DMS114 treated with DMSO at 0.1 percent for 48 hours (cell line): ENCODE measurements at regions not wholly inside any gene's neighbourhood (a gene's known extent, or its start where the extent isn't known, plus 50 kb on each side); places are given as distances from the start of the nearest gene placed in this dataset.
A peak's percentile ranks its signal among the peaks of the same experiment; 100 is the strongest.
"Not testable (repeated sequence)": the region's sequence is repeated elsewhere in the genome, so short reads cannot be mapped to it uniquely, and the experiment has no call there.

ENCODE experiments used
- DNase-seq: peaks from one replicate; lab custom pipeline; 2025; ENCODE audit not compliant: unreplicated experiment; lab: John Stamatoyannopoulos, UW

DNA sequence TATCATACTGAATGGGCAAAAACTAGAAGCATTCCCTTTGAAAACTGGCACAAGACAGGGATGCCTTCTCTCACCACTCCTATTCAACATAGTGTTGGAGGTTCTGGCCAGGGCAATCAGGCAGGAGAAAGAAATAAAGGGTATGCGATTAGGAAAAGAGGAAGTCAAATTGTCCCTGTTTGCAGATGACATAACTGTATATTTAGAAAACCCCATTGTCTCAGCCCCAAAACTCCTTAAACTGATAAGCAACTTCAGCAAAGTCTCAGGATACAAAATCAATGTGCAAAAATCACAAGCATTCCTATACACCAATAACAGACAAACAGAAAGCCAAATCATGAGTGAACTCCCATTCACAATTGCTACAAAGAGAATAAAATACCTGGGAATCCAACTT, 52.5 kb upstream of the CCDC71L start:
- not testable (repeated sequence) for DNase-seq

DNA sequence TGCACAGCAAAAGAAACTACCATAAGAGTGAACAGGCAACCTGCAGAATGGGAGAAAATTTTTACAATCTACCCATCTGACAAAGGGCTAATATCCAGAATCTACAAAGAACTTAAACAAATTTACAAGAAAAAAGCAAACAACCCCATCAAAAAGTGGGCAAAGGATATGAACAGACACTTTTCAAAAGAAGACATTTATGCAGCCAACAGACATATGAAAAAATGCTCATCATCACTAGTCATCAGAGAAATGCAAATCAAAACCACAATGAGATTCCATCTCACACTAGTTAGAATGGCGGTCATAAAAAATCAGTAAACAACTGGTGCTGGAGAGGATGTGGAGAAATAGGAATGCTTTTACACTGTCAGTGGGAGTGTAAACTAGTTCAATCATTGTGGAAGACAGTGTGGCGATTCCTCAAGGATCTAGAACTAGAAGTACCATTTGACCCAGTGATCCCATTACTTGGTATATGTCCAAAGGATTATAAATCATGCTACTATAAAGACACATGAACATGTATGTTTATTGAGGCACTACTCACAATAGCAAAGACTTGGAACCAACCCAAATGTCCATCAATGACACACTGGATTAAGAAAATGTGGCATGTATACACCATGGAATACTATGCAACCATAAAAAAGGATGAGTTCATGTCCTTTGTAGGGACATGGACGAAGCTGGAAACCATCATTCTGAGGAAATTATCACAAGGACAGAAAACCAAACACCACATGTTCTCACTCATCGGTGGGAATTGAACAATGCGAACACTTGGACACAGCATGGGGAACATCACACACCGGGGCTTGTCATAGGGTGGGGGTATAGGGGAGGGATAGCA, 53.9 kb upstream of the CCDC71L start:
- DNase-seq = not testable (repeated sequence)

DNA sequence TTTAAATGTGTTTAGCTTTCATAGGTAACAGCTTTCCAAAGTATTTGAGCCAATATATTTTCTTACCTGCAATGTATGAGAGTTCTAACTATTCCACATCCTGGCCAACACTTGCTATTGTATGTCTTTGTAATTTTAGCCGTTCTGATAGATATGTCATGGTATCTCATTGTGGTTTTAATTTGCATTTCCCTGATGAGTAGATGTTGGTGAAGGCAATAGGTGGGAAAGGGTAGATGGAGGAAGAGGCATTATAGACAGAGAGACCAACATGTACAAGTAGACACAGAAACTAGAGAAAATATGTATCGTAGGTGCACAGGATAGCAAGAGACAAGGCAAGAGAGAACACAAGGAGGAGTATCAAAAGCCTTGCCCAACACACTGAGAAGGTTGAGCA, 54.8 kb upstream of the CCDC71L start:
- DNase-seq = no peak

DNA sequence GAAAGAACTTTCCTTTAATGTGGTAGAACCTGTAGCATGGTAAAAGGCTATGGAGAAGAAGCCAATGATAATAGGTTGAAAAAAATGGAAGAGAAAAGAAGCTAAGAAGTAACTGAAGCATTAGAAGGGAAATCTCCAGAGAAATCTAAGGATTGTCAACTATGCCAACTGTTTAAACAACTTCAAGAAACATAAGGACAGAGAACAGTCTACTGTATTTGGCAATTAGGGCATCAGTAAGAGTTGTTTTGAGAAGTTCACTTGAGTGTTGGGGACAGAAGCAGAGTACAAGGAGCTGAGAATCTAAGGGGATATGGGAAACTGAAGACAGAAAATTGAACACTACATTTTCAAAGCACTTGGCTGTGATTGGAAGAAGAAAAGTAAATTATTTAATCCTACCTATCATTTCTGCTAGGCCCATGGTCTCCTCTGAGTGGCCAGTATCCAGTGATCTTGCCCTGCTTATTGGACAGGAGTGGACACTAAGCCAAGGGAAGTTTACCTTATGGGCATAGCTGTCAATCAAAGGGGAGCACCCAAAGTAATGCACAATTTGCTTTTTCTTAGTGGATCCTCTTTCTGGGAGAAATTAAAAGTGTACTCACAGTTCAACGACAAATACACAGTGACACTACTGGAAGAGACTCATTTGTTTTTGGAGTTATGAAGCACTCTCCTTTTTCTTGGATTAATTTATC, 56.4 kb upstream of the CCDC71L start:
- DNase-seq = no peak

DNA sequence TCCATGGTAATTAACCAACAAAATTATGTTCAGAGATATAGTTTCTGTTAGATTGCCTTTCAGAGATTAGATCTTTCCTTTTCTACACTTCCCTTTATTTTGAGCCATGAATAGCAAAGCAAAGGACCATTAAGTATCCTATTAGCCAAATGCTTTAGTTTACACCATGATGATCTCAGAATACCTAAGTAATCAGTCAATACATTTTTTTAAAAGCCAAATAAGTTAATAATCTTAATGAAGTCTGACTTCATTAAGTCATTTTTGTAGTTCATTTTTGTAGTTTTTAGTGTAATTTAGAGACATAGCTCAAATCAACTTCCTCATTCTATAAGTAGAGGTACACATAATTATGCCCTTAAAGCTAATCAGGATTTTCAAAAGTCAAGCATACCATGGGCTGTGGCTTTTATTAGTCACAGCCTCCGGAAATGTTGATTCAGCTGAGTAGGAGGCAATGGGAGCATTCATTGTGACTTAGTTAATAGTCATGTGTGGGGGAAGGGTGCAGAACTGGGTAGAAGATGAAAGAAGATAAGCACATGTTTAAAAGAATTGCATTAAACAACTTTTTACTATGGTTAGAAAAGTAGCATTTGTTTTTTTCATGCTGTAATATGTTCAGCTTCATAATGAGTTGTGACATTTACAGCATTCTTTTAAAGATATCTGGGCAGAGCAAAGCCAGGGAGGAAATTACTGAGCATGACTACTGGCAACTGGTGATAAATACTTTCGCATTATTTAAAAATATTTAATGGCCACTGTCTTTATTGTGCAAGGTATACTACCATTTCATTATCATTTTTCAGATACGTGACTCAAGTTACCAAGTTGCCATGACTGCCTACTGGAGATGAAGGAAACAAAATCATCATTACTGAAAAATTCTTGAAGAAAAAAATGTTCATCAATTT, 57.3 kb upstream of the CCDC71L start:
- no peak for DNase-seq

DNA sequence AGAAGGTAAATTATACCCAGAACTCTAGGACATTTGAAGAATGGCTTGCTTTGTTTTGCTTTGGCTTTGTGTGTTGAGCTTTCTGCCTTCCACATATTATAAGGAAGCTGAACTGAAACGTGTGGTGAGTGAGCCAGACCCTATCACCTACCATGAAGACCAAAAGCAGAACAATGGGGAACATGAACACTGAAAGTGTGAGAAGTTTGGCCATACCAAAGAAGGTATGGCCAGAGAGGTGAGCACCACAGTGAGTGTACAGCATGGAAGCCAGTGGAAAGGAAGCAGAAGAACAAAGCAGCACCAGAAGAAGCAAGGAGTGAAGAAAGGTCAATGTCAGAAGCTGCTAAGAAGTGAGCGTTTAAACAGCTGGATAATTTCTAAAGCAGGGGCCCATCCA, 59.7 kb upstream of the CCDC71L start:
- no peak for DNase-seq

DNA sequence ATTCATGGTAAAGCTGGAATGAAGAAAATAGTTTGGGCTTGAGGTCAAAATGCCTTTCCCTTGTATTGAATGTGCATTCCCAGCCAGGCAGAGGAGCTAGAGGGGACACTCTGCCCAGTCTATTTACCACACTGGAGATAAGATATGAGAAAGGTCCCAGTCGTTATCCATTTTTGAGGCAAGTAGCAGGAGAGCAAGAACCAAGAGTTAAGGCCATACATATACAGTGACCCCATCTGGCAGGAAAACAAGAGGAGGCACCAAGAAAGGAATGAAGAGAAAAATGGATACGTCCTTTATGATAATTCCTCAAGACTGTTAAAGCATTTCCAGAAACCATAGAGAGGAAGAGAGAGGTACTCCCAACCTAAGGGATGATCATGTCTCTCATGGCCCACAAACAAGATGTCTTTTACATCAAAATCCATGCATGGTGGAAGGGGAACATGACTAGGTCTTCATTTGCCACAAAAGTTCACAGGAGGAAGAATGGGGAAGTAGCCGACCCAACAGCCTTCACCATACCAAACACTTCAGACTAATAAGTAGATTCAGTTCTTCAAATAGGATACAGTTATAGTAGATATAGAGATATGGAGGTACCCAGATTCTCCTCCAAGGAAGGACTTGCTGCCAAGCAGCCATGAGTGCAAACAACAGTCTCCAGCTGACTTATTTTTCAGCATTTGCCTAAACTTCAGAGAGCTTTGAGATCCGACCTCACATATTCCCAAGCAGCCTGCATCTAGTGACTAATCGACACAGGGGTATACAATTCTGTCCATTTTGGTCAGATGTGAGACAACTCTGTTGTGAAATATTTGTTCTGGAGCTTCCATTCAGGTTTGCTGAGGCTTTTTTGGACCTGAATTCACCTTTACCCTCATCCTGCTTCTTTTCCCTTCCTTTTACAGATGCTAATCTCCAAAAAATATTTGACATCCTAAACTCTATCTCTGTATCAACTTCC, 61.1 kb upstream of the CCDC71L start:
- DNase-seq = no peak

DNA sequence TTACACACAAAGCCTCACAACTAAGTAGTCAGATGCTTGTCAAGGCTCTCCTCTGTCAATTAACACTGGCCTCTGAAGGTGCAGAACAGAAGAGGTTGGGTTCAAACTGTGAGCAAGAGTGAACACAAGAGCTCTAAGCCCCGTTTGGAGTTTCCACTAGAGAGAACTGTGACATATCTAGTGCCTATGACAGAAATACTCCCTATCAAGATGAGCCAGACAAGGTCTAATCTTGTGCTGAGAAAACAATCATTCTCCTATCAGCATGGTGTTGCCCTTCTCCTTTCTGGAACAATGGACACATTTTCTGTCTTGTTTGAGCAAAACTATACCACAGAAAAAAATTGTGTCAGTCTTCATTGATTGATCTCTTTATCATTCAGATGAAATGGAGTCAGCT, 62.4 kb upstream of the CCDC71L start:
- no peak for DNase-seq

DNA sequence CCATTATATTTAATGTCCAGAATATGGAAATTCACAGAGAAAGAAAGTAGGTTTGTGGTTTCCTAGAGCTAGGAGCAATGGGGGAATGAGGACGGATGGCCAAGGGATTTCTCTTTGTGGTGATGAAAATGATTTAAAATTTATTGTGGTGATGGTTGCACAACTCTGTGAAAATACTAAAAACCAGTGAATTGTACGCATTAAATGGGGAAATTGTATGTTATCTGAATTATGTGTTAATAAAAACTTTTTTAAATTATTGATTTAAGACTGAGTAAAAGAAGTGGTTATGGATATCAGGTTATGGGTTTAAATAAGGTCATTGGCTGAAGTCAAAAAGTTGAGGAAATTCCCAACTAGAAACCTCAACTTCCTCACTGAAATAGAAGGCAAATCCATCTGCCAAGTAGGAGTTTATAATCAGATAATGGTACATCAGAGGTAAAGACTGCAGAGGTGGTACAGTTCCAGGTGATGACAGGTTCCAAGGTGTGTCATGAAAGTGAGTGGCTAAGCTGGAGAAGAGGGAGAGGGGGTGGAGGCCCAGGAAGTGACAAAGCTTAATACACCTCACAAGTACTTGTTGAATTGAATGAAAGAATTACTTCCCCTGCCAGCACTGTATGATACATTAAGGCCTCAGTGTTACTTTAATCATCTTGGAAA, 68.9 kb upstream of the CCDC71L start:
- no peak for DNase-seq

DNA sequence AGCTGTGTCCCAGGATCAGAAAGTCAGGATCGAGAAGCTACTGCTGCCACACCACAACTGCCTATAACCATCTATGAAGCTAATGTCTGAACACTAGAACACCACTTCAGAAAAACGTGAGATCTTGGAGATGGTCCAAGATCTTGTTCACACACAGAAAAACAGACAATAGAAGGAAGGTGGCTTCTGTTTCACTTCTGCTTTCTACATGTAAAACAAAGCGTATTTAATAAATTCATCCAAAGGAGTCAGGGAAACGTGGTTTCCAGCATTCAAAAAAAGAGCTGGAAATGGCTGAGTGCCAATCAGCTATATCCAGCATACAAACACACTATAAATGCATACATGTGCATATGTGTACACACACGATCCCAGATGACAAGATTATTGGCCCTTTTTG, 70.2 kb upstream of the CCDC71L start:
- DNase-seq = no peak

DNA sequence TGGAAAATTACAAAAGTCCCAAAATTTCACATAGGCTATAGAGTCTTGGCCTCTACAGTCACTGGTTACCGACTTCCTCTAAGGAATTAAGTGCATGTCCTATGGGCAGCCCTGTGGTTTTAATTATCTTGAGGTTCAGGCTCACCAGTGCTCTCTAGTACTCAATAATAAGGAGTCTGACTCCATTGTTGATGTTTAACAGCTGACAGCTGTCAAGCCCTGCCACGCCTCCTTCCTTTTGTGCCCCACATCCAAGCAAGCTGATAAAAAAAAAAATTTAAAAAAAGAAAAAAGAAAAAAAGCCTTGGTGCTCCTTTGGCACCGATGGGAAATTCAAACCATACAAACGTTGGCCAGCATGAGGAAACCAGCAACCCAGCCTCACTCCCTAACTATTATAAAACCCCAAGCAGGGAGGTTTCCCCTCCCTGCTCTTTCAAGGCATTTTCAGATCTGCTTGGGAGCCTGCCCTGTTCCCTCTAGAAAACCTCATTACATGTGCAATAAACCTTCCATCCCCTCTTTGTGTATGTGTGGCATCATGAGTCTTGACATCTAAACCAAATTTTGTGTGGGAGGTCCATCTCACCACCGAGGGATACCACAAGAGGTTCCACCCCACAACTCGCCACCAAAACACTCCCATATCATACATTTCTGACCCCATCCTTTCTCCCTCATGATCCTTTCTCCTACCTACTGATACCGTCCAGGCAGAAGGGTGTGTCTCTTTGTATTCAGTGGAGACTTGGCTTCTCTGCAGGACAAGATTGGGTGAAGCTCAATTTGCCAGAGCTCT, 70.9 kb upstream of the CCDC71L start:
- DNase-seq = no peak

DNA sequence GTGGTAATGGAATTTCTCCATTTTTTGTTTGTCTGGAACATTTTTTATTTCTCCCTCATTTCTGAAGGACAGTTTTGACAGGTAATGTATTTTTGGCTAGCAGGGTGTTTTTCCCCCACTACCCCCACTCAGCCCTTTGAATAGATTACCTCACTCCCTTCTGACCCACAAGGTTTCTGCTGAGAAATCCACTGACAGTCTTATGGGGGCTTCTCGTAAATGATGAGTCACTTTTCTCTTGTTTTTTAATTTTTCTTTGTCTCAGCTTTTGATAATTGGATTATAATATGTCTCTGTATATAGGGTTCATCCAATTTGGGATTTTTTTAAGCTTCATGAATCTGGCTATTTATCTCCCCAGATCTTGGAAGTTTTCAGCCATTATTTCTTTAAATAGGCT, 74.7 kb upstream of the CCDC71L start:
- DNase-seq = no peak

DNA sequence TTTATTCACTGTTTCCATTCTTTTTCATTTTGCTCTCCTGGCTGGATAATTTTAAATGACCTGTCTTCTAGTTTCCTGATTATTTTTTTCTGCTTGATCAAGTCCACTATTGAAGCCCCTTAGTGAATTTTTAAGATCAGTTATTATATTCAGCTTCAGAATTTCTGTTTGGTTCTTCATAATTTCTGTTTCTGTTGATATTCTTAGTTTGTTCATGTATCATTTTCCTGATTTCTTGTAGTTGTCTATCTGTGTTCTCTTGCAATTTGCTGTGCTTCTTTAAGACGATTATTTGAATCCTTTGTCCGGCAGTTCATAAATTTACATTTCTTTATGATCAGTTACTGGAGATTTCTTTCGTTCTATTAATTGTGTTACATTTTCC, 75.2 kb upstream of the CCDC71L start:
- no peak for DNase-seq

DNA sequence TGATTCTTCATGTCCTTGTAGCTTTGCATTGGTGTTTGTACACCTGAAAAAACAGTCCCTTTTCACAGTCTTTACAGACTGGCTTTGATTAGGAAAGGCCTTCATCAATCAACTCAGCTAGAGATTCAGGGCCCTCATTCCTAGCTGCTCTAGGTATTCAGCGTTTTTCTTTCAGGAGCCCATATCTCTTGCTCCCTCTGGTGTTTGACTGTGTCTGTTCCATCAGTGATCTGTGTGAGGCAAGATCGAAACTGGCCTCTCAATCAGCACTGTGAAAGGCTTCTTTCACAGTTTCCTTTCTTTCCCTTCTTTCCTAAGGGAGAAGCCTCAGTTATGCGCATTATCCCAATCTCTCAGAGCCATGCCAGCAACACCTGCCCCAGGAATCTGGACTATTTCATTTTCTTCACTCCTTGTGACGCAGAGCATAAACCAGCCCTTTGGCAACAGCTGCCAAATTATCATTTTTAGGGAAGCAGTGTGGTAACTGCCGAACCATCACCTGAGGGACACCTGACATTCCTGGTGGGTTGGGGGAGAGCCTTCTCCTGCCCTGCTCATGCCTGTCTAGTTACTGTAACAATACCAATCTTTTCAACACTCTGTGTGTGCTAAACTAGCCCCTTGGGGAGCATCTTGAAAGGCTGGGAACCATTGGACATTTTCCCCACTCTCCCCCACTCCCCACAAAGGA, 75.7 kb upstream of the CCDC71L start:
- peak; percentile 9 for DNase-seq

DNA sequence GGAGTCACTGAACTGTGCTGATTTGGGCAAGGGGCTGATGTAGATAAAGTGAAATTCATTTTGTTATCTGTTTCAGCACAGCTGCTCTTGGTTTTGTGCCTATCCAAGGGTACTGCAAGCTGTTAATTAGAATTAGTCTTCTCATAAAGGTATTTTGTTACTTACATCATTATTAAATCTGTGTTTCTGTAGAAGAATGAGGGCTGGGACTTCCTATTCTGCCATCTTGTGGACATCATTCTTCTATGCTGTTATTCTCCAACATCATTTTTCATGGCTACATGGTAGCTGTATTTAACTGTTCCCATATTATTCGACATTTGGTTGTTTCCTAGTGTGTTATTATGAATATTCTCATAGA, 76.2 kb upstream of the CCDC71L start:
- DNase-seq = peak; percentile 10

DNA sequence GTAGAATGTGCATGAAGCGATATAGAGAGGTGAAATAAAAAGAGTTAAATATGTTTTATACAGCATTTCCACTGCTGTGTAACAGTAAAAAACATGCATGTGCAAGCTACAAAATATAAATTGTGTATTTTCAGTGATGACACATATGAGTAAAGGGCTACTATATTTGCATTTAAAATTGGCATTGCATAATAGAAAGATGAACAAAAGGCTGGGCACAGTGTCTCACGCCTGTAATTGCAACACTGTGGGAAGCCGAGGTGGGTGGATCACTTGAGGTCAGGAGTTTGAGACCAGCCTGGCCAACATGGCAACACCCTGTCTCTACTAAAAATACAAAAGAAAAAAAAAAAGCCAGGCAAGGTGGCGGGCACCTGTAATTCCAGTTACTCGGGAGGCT, 79.8 kb upstream of the CCDC71L start:
- no peak for DNase-seq

DNA sequence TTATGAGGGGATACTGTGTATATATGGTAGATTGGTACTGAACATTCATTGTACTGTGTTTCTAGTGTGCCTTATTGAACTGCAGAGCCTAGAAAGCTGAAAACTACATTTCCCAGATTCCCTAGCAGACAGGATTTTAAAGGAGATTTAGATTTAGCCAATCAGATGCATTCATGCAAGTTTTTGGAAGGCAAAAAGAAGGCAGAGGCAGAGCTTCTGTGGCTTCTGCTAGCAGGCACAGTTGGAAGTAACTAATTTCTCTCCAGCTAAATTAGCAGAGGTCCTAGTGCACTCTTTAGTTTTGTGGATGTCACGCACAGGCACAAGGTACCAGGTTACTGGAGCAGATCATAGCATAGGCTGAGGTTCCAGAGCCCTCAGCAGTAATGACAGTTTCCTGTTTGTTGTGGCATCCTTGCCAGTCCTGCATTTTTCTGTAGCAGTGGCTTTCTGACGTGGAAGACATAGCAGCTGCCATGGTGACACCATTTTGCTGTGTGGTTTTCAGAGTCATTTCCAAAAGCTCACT, 83.7 kb upstream of the CCDC71L start:
- DNase-seq = no peak

DNA sequence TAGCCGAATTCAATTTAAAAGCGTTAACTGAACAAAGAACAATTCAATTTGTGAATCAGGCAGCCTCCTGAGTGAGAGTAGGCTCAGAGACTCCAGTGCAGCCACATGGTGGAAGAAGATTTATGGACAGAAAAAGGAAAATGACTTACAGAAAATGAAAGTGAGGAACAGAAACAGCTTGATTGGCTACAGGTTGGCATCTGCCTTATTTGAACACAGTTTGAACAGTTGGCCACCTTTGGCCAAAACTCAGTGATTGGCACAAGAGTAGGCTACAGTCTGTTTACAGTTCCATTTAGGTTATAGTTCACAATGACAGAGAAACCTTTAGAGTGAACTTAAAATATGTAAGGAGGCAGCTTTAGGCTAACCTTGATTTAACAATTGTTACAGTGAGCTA, 86.3 kb upstream of the CCDC71L start:
- not testable (repeated sequence) for DNase-seq
